Gastroesophageal sphincter (tissue), 3 donors: ENCODE measurements at regions not wholly inside any gene's neighbourhood (a gene's known extent, or its start where the extent isn't known, plus 50 kb on each side); places are given as distances from the start of the nearest gene placed in this dataset.

Experiments used
- CTCF ChIP-seq, 4 experiments: fragments of 200-600 bp in 2 of 4; fragments of 450-650 bp in 2 of 4; sonication (generic) in 1 of 4; IDR thresholded peaks; one replicate each; pipeline ENCODE4 v1.5.1; 2017 to 2019; ENCODE audit warnings: antibody characterized with exemption in 4 of 4, mild to moderate bottlenecking in 2 of 4, moderate library complexity in 2 of 4
- POLR2A ChIP-seq, 2 donors: fragments of 450-650 bp; IDR thresholded peaks; one replicate each; pipeline ENCODE4 v1.6.1; 2017; ENCODE audit warnings: antibody characterized with exemption in 2 of 2, mild to moderate bottlenecking in 2 of 2, moderate library complexity in 1 of 2
- POLR2AphosphoS5 ChIP-seq: sonication (generic); formaldehyde crosslinking; IDR thresholded peaks from one replicate; pipeline ENCODE4 v1.6.1; 2017; ENCODE audit warnings: antibody characterized with exemption

- TF ChIP-seq POLR2A (IDR thresholded peaks at IDR 0.05) (no peak), CTCF (IDR thresholded peaks at IDR 0.05) (no peak), POLR2AphosphoS5 (no peak)
Observed at GRCh38 chrX:39194673-39195072, 393.4 kb downstream of the MID1IP1 start.
